Posterior vena cava (tissue), 2 donors: ENCODE measurements at regions not wholly inside any gene's neighbourhood (a gene's known extent, or its start where the extent isn't known, plus 50 kb on each side); places are given as distances from the start of the nearest gene placed in this dataset.
"Not testable (repeated sequence)": the region's sequence is repeated elsewhere in the genome, so short reads cannot be mapped to it uniquely, and the experiment has no call there.

Experiments
- DNase-seq: peaks from one replicate; pipeline ENCODE4 v3.0.0-alpha.2; 2020; ENCODE audit warnings: low spot score
- intact Hi-C, 2 donors: fragments of 100-400 bp; cut with DNase I; formaldehyde crosslinking; loops; one replicate each; pipeline versions ENCODE4 v1.14.1 to v1.14.2; 2022 to 2023
- donor health status: DM: yes; HTN: yes; CAD: no.
- donor health status: DM: yes; HTN: yes; CAD: no.

DNA sequence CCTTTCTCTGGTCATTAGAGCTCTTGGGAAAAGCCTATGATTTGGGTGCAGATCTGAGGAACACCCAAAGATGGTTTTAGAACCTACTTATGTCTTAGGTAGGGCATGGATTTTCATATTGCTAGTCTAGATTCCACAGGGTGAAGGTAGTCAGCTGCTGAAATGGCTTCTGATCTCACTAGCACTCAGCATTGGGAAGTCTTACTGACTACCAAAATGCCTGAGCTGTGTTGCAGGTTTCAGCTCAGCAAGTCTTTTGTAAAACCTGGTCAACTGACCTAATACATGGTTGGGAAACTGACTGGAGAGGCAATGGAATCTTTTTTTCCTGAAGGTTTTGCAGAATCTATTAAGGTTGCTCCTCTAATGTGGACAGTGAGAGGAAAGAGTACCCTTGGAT lies 136.4 kb downstream of the CCNG2 start:
- intact Hi-C loops: no loop called here
- DNase-seq: no peak

DNA sequence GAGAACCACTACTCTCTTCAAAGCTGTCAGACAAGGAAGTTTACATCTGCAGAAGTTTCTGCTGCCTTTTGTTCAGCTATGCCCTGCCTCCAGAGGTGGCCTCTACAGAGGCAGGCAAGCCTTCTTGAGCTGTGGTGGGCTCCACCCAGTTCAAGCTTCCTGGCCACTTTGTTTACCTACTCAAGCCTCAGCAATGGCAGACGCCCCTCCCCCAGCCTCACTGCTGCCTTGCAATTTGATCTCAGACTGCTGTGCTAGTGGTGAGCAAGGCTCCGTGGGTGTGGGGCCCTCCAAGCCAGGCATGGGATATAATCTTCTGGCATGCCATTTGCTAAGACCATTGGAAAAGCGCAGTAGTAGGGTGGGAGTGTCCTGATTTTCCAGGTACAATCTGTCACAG lies 144.0 kb downstream of the CCNG2 start:
- not testable (repeated sequence) for DNase-seq

DNA sequence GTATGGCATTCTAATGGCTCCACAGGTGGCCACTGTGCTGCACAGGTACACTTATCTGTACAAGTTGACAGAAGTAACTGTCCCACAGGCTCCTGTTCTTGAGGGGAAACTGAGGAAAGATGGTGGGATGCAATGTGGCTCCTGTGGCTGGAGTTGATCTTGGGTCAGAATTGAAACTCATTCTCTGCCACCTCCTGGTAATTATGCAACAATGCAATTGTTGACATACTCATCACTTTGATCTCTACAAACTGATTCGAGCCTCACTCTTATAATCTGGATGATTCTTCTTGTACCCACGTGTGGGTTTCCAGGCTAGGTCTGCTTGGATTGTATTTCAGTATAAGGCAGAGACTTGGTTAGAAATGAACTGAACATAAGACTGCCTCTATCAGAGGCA lies 148.8 kb downstream of the CCNG2 start:
- DNase-seq: no peak
- intact Hi-C loops: no loop called here

More for the DNA sequence above, 144.0 kb downstream of the CCNG2 start:
- intact Hi-C loops: loop anchor here in 1 of 2 donors (5.0 kb wide), 1 partner anchor 204 kb away; no protein-coding TSS in a partner anchor

DNA sequence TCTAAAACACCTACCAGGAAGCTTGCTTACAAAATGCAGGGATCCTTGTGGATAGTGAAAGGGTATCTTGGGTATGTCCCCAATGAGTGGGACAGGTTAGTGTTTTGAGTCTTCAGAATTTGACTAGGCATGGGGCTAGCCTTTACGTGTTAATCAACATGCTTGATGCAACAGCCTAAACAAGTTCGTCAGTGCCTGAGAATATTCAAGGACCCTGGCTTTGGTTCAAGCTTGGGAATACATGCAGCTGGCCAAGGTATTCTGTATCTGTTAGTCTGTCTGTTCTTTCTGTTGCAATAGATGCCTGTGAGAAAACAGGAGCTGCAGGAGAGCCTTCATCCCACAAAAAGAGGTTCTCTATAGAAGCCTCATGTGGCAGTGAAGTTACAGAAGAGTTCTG lies 149.5 kb downstream of the CCNG2 start:
- no peak for DNase-seq
- intact Hi-C loops: no loop called here

DNA sequence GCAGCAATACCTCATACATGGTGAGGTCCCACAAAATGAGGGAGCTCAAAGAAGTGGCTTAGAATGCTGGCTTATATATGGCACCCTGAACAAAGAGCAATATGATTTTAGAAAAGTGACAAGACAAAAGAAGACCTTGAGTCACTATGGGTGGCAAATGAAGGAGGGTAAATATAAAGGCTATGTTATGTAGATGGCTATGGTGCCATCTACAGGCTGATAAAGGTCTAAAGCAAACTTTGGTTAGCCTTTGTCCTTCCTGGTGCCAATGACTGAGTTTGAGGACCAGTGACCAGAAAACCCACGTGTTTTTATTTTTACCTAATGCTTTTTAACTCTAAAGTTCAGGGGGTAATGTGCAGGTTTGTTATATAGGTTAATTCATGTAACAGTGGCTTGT lies 151.8 kb downstream of the CCNG2 start:
- DNase-seq: no peak
- intact Hi-C loops: no loop called here

DNA sequence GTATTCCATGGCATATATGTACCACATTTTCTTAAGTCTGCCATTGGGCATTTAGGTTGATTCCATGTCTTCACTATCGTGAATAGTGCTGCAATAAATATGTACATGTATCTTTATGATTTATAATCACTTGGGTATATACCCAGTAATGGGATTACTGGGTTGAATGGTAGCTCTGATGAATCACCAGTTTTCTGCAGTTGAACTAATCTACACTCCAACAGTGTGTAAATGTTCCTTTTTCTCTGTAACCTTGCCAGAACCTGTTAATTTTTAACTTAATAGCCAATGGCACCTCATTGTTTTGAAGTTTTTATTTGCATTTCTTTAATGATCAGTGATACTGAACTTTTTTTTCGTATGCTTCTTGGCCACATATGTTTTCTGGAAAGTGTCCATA lies 152.5 kb downstream of the CCNG2 start:
- intact Hi-C loops: no loop called here
- no peak for DNase-seq

DNA sequence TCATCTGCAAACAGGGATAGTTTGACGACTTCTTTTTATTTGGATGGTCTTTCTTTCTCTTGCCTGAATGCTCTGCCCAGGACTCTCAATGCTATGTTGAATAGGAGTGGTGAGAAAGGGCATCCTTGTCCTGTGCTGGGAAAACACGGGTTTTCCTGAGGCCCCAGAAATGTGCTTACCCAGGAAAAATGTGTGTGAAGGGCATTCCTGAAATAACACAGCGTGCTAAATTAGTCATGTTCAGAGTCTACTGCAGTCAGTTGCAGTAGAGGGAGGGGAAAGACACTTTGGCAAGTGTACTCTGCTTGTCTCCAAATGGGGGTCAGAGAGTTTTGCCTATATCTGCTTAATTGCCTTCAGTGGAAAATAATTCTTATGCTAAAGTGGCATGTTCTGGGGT lies 153.9 kb downstream of the CCNG2 start:
- no peak for DNase-seq
- intact Hi-C loops: no loop called here

DNA sequence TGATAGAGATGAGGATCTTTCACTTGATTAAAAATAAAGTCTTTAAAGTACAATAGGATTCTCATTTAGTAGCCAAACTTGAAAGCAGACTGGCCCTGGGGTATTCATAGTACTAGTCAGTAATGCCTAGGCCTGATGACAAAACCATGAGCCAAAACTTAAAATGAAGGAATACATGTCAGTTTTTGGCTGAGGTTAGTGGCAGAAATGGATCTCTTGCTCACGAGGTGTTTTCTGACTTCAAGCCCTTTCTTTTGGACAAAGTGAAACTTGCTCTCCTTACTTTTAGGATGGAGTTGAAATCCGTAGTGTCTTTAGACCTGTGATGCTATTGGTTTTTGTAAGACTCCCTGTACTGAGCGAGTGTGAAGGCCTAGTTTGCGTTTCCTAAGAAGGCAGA lies 157.7 kb downstream of the CCNG2 start:
- intact Hi-C loops: no loop called here
- no peak for DNase-seq

DNA sequence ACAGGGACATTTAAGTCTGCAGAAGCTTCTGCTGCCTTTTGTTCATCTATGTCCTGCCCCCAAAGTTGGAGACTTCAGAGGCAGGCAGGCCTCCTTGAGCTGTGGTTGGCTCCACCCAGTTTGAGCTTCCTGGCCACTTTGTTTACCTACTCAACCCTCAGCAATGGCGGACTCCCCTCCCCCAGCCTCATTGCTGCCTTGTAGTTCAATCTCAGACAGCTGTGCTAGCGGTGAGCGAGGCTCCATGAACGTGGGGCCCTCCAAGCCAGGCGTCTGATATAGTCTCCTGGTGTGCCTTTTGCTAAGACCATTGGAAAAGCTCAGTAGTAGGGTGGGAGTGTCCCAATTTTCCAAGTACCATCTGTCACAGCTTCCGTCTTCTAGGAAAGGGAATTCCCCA lies 170.1 kb downstream of the CCNG2 start:
- intact Hi-C loops: no loop called here
- DNase-seq: no peak

DNA sequence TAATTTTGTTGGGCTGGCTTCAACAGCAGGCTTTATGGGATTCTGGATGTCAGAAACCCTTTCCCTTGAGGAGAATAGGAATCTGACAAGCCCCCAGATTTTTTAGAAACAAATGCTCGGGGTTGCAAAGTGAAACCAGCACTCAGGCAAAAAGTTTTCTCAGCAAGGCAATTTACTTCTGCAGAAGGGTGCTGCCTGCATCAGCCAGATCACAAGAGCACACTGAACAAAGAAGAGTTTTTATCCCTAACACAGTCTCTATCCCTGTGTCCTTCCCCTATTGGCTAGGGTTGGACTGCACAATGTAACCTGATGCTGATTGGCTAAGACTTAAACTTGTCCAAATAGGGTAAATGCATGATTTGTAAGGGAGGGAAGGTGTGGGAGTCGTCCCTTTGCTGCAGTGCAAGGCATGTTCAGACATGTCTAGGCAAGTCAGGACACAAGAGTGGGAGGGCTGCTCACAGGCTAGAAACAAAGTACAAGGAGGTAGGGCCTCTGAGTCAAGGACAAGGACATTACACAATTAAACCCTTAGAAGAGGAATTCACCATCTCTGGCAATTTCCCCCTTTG lies 175.8 kb downstream of the CCNG2 start:
- DNase-seq: no peak
- intact Hi-C loops: no loop called here

DNA sequence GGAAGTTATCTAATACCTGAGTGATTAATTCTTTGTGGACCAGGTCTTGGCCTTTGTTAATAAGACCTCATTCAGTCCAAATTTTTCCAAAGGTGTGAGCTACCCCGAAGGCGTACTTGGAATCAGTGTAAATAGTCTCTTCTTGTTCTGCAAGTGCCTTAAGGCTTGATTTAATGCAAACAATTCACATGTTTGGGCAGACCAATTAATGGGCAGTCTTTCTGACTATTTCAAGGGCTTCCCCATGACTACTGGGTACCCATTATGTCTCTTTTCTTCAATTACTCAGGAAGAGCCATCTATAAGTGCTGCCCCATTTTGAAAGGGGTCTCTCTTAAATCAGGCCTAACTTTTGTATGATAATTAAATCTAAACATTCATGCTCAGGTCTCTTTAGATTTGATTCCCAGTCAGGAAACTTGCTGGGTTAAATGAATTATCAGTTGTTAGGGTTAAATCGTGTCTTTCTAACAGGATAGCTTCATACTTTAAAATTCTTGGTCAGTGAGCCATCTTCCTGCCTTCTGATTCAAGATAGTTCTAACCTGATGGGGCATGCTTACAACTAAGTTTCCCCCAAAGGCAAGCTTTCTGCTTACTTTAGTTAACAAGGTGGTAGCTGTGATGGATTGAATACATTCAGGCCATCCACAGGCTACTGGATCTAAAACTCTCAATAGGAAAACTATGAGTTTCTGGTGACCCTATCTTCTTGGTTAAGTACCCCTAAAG lies 179.6 kb downstream of the CCNG2 start:
- no peak for DNase-seq
- intact Hi-C loops: no loop called here

DNA sequence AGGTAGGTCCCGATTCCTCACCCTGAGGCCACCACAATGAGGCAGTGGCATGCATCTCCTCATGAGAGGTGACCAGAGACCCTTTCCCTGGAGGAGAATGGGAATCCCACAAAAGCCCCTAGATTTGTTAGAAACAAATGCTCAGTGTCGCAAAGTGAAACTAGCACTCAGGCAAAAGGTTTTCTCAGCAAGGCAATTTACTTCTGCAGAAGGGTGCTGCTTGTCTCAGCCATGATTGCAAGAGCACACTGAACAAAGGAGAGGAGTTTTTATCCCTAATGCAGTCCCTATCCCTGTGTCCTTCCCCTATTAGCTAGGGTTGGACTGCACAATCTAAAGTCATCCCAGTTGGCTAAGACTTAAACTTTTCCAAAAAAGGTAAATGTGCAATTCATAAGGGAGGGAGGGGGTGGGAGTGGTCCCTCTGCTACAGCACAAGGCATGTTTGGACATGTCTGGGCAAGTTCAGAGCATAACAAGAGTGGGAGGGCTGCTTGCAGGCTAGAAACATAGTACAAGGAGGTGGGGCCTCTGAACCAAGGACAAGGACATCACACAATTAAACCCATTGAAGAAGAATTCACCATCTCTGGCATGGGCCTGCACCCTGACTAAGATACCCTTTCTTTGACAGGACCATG lies 185.3 kb downstream of the CCNG2 start:
- intact Hi-C loops: no loop called here

DNA sequence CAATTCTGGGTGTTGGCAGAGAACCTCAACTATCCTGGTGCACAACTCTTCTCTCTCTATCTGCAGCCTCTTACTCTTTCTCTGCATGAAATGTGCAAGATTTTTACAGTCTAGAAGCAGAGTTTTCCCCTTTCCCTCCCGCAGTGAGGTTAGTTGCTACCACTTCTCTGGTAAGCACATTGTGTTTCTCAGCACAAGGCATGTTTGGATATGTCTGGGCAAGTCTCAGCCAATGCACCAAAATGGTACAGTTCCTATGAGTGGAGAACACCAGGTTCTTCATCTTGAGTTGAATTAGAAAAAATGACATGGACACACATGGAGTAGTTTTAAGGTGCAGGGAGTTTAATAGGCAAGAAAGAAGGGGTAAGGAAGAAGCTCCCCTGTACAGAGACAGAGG lies 187.0 kb downstream of the CCNG2 start:
- intact Hi-C loops: no loop called here
- no peak for DNase-seq

More for the DNA sequence above, 185.3 kb downstream of the CCNG2 start:
- no peak for DNase-seq

DNA sequence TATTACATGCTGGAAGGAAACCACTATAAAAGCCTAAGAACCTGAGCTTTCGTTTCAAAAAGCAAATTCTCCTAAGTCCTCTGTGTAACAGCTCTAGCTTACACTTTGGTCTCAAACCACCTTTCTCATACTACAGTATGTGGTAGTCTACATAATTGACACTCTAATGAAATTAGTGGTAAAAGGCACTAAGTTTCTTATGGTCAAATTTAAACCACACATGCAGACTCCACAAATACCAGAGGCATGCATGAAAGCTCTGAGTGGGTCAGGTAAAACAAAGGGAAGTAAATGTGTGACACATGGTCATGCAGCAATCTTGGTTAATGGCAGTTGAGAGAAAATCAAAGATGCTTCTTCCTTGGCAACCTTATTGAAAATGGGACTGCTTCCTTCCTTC lies 187.8 kb downstream of the CCNG2 start:
- intact Hi-C loops: no loop called here
- DNase-seq: no peak

DNA sequence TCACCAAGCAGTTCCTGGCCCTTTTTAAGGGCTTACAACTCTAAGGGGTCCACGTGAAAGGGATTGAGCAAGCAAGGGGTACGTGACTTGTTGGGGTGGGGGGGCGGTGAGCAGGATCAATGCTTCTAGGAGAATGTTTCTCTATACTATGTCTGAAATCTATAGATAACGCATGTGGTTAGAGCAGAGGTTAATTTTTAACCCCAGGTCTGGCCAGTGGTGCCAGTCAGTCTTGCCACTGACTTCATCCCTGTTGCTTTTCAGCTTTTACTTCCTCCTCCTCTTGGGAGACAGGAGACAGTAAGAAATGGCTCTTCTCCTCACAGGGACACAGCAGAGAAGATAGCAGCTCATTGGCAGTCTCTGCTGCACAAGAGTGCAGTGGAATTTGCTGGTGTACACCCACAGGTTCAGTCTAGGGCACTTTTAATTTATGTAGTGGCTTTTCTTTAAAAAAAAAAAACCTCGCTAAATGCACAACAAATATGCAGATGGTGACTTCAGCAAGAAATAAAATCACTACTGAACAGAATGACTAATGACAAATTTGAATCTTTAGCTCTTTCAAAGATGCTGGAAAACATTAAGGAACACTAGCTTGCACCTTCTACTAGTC lies 190.5 kb downstream of the CCNG2 start:
- no peak for DNase-seq
- intact Hi-C loops: no loop called here

DNA sequence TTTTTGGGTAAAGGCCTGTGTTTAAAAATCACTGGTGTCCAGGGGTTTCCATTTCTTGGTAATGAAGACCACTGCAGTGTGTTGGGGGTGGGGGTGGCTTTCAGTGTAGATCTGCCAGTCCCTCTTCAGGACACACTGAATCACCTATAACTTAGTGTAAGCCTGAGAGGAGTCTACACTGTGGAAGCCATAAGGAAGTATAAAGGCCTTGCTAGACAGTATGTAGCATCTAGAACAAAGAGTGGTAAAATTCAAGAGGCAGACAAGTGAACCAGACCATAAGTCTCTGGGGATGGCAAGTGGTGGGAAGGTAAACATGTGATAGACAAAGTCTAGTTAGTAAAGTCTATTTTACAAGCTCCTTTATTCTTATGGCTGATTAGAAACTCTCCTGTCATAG lies 191.8 kb downstream of the CCNG2 start:
- intact Hi-C loops: loop anchor here in 1 of 2 donors (2.0 kb wide), 1 partner anchor 24 kb away; no protein-coding TSS in a partner anchor
- DNase-seq: no peak

DNA sequence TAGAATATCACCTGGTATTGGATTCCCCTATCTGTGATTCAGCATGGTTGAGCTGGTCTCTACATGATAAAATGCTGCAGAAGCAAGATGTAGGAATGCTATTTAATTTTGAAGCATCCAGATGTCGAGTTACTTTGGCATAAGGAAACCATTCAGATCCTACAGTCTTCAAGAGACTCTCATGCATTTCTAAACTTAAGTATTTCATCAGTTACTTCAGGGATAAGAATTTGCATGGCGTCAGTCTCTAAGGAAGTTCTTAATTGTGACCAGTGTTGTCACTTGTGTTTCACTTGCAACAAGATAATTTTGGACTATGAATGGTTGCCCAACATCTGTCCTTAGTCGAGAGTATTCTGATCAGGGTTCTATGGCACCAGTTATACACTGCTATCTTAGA lies 192.4 kb downstream of the CCNG2 start:
- no peak for DNase-seq
- intact Hi-C loops: loop anchor here in 1 of 2 donors (2.0 kb wide), 1 partner anchor 23 kb away; no protein-coding TSS in a partner anchor

DNA sequence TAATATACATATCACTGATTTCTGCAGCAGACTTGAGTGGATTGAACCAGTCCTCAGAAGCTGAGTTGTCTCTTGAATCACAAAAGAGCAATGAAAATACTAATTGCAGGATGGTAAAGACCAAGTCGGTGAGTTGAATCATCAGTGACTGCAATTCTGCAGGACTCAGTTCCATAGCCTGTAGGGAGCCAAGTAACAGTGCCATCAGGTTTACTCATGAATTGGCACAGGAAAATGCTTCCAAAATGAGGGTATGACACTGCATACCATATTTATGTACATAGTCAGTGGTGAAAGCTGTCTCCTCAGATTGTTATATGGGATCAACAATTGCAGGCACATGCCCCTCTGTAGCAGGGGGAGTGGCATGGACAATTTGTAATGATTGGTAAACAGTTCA lies 192.8 kb downstream of the CCNG2 start:
- DNase-seq: no peak
- intact Hi-C loops: loop anchor here in 1 of 2 donors (2.0 kb wide), 1 partner anchor 23 kb away; no protein-coding TSS in a partner anchor

DNA sequence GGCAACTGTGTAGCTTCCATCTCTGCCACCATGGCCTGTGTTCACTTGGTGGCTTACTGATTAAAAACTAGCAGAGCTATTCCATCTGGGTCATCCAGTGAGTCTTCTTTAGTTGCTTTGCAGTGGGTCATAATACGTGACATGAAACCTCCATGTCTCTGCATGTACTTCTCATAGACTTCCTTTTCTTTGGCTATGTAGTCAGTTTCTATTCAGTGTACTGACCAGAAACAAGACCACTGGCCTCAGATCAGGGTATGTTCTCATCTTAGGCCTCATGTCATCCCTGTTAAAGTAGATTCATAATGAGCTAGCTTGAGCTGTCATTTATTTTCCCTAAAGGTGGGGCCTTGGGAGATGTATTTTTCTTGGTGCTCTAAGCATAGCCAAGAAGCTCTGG lies 195.2 kb downstream of the CCNG2 start:
- intact Hi-C loops: no loop called here

DNA sequence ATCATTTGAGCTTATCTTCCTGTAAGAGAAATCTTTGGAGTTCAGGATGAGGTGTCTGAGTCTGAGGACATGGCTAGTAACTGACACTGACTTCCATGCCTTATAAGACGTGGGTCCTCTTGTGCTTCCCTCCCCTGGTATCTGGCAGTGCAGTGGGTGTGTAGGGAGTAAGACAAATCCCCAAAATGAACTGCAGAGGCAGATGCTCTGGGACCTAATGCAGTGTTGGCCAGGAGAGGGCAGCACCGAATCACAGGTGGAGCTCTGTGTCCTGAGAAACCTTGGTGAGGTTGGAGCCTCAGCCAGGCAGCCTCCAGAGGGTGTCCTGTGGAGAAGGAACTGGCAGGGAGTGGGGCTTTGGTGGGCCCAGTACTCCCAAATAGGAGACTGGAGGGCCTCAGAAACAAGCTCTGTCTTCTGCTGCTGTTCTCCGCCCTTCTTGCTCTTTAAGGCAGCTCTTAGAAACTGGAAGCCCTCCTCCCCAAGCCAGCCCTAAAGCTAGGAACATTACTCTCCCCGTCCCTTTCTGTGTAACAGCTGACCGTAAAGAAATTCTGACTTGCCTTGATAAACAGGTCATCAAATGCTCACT lies 196.8 kb downstream of the CCNG2 start:
- DNase-seq, intact Hi-C loops: not testable (repeated sequence)

More for the DNA sequence above, 195.2 kb downstream of the CCNG2 start:
- no peak for DNase-seq
